Astrocyte (in vitro differentiated cells and primary cell): ENCODE measurements at regions not wholly inside any gene's neighbourhood (a gene's known extent, or its start where the extent isn't known, plus 50 kb on each side); places are given as distances from the start of the nearest gene placed in this dataset.

Experiments
- DNase-seq: peaks from one replicate; pipeline ENCODE4 v3.0.0-alpha.2; 2010; ENCODE audit warnings: low read depth
- FAIRE-seq: peaks from 2 replicates; lab custom pipeline; 2011; peaks lifted over from hg19 to GRCh38; lab: Jason Lieb, UNC
- H2AFZ ChIP-seq: 2 replicates; pipeline ENCODE4 v1.6.0; 2012; ENCODE audit warnings: low read depth, low read length, inconsistent platforms
- H3K27ac ChIP-seq: 2 replicates; pipeline ENCODE4 v1.5.1; 2011; ENCODE audit warnings: low read depth, low read length, inconsistent platforms
- H3K27me3 ChIP-seq: 2 replicates; pipeline ENCODE4 v1.6.0; 2011; ENCODE audit warnings: low read length, inconsistent platforms; ENCODE audit not compliant: insufficient read depth
- H3K36me3 ChIP-seq: 2 replicates; pipeline ENCODE4 v1.5.1; 2011; ENCODE audit warnings: low read length, inconsistent platforms; ENCODE audit not compliant: insufficient read depth
- H3K4me1 ChIP-seq: 2 replicates; pipeline ENCODE4 v1.5.1; 2011; ENCODE audit warnings: low read length, inconsistent platforms; ENCODE audit not compliant: insufficient read depth
- H3K4me2 ChIP-seq: 2 replicates; pipeline ENCODE4 v1.6.0; 2012; ENCODE audit warnings: low read length, inconsistent platforms
- H3K4me3 ChIP-seq: 2 replicates; pipeline ENCODE4 v1.5.1; 2011; ENCODE audit warnings: low read depth, mild to moderate bottlenecking, low read length, inconsistent platforms; ENCODE audit not compliant: insufficient read depth
- H3K79me2 ChIP-seq: 2 replicates; pipeline ENCODE4 v1.6.0; 2012; ENCODE audit warnings: mild to moderate bottlenecking, low read length, inconsistent platforms; ENCODE audit not compliant: insufficient read depth
- H3K9ac ChIP-seq: 2 replicates; pipeline ENCODE4 v1.6.0; 2012; ENCODE audit warnings: mild to moderate bottlenecking, low read length, inconsistent platforms
- H3K9me3 ChIP-seq: 2 replicates; pipeline ENCODE4 v1.5.1; 2012; ENCODE audit warnings: low read depth, mild to moderate bottlenecking, low read length, inconsistent platforms; ENCODE audit not compliant: insufficient read depth
- H4K20me1 ChIP-seq: 2 replicates; pipeline ENCODE4 v1.6.0; 2012; ENCODE audit warnings: low read length, inconsistent platforms; ENCODE audit not compliant: insufficient read depth
- H3K27ac Mint-ChIP-seq: one replicate; pipeline ENCODE4 v1.8.0; 2021; ENCODE audit warnings: mild to moderate bottlenecking, mixed read lengths; ENCODE audit not compliant: unreplicated experiment
- H3K27me3 Mint-ChIP-seq: one replicate; pipeline ENCODE4 v1.8.0; 2021; ENCODE audit warnings: low read depth, mixed read lengths; ENCODE audit not compliant: unreplicated experiment
- H3K36me3 Mint-ChIP-seq: one replicate; pipeline ENCODE4 v1.8.0; 2021; ENCODE audit warnings: low read depth, mixed read lengths; ENCODE audit not compliant: unreplicated experiment
- H3K4me1 Mint-ChIP-seq: one replicate; pipeline ENCODE4 v1.8.0; 2021; ENCODE audit warnings: low read depth, mixed read lengths; ENCODE audit not compliant: unreplicated experiment
- H3K4me3 Mint-ChIP-seq: one replicate; pipeline ENCODE4 v1.8.0; 2021; ENCODE audit warnings: mild to moderate bottlenecking, moderate library complexity, mixed read lengths; ENCODE audit not compliant: unreplicated experiment
- H3K9me3 Mint-ChIP-seq: one replicate; pipeline ENCODE4 v1.8.0; 2021; ENCODE audit warnings: mild to moderate bottlenecking, mixed read lengths; ENCODE audit not compliant: unreplicated experiment
- EZH2 ChIP-seq: IDR thresholded peaks from 2 replicates; pipeline ENCODE4 v1.6.1; 2012; ENCODE audit warnings: mild to moderate bottlenecking, low read length, inconsistent platforms; ENCODE audit not compliant: insufficient read depth
- TF ChIP-seq, protein P1 (sequence below): IDR thresholded peaks from 2 replicates; pipeline ENCODE4 v1.5.1; 2011; ENCODE audit warnings: low read depth, mild to moderate bottlenecking, inconsistent platforms, low read length, moderate library complexity; ENCODE audit not compliant: insufficient read depth

DNA sequence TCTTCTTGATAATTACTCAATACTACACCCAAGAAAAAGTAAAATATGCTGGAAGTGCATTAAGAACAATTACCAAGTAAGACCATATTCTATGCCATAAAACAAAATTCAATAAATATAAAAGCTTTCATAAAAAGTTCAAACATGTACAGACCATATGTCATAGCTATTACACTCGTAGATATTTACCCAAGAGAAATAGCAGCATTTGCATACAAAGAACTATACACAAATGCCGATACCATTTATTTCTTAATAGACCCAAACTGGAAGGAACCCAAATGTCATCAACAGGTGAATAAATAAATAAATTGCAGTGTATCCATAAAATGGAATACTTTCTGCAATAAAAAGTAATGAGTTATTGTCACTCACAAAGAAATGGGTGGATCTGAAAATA, 78.3 kb upstream of the SLC16A7 start:
- H3K27me3 Mint-ChIP-seq: no peaks in the 10 kb centered on the region
- H2AFZ ChIP-seq: no peak overlapping the region
- no peak for TF ChIP-seq EZH2
- TF ChIP-seq, protein P1, sequence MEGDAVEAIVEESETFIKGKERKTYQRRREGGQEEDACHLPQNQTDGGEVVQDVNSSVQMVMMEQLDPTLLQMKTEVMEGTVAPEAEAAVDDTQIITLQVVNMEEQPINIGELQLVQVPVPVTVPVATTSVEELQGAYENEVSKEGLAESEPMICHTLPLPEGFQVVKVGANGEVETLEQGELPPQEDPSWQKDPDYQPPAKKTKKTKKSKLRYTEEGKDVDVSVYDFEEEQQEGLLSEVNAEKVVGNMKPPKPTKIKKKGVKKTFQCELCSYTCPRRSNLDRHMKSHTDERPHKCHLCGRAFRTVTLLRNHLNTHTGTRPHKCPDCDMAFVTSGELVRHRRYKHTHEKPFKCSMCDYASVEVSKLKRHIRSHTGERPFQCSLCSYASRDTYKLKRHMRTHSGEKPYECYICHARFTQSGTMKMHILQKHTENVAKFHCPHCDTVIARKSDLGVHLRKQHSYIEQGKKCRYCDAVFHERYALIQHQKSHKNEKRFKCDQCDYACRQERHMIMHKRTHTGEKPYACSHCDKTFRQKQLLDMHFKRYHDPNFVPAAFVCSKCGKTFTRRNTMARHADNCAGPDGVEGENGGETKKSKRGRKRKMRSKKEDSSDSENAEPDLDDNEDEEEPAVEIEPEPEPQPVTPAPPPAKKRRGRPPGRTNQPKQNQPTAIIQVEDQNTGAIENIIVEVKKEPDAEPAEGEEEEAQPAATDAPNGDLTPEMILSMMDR: no peak
- H3K9me3 Mint-ChIP-seq: no peaks in the 10 kb centered on the region
- H4K20me1 ChIP-seq: no peaks in the 10 kb centered on the region
- H3K79me2 ChIP-seq: no peaks in the 10 kb centered on the region
- no peak for FAIRE-seq
- H3K9ac ChIP-seq: no peak overlapping the region
- H3K4me3 ChIP-seq: no peak overlapping the region
- no peaks in the 10 kb centered on the region for H3K27me3 ChIP-seq
- no peak overlapping the region for H3K4me2 ChIP-seq
- H3K36me3 ChIP-seq: no peaks in the 10 kb centered on the region
- H3K36me3 Mint-ChIP-seq: no peaks in the 10 kb centered on the region
- H3K4me1 ChIP-seq: no peaks in the 10 kb centered on the region
- no peak overlapping the region for H3K27ac Mint-ChIP-seq
- H3K4me1 Mint-ChIP-seq: no peaks in the 10 kb centered on the region
- no peak overlapping the region for H3K27ac ChIP-seq
- H3K9me3 ChIP-seq: no peaks in the 10 kb centered on the region
- no peak for DNase-seq
- no peak overlapping the region for H3K4me3 Mint-ChIP-seq

DNA sequence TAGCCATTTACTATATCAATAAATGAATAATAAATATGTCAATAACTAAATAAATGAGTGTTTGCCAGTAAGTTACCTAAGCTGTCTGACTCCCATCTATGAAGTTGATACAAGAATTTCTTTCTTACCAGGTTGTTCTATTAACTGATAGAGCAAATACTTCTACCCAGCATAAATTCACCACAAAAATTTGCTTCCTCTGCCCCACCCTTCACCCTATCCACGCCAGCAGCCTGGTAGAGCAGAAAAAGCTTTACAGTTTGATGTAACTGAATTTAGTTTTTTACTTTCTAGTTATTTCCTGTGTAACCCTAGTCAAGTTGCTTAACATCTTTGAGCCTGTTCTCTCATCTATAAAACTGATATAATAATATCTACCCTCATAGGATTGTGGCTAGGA, 94.9 kb upstream of the SLC16A7 start:
- H3K27me3 Mint-ChIP-seq: no peaks in the 10 kb centered on the region
- Histone ChIP-seq H3K9ac (no peak overlapping the region), H3K4me3 (no peak overlapping the region), H3K79me2 (no peaks in the 10 kb centered on the region), H3K27ac (no peak overlapping the region), H4K20me1 (no peaks in the 10 kb centered on the region), H2AFZ (no peak overlapping the region), H3K36me3 (no peaks in the 10 kb centered on the region), H3K4me2 (no peak overlapping the region), H3K27me3 (no peaks in the 10 kb centered on the region), H3K9me3 (no peaks in the 10 kb centered on the region), H3K4me1 (no peaks in the 10 kb centered on the region)
- no peaks in the 10 kb centered on the region for H3K4me1 Mint-ChIP-seq
- H3K36me3 Mint-ChIP-seq: no peaks in the 10 kb centered on the region
- H3K9me3 Mint-ChIP-seq: peaks cover 2% of the 10 kb centered on the region
- no peak for DNase-seq
- FAIRE-seq: no peak
- no peak overlapping the region for H3K27ac Mint-ChIP-seq
- H3K4me3 Mint-ChIP-seq: no peak overlapping the region
- TF ChIP-seq, protein P1: no peak
- TF ChIP-seq EZH2: no peak

DNA sequence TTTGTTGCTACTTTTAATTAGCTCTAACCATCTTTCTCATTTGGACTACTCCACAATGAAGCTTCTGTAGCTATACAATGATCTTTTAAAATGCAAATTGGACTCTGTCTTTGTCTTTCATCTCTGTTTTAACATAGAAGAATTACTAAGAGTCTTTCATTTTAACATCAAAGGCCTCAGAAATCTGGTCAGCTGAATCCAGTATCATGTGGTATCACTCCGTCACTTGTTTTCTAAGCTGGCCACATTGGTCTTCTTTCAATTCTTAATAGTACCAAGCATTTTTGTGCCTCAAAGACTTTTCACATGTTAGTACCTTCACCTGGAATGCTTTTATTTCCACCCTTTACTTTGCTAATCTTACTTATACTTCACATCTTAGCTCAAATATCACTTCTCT, 95.5 kb upstream of the SLC16A7 start:
- FAIRE-seq: no peak
- no peak overlapping the region for H3K27ac Mint-ChIP-seq

More for the DNA sequence above, 95.5 kb upstream of the SLC16A7 start:
- no peak overlapping the region for H3K4me3 Mint-ChIP-seq
- Histone ChIP-seq H3K27me3 (no peaks in the 10 kb centered on the region), H3K4me1 (no peaks in the 10 kb centered on the region), H3K9me3 (no peaks in the 10 kb centered on the region), H3K36me3 (no peaks in the 10 kb centered on the region), H2AFZ (no peak overlapping the region), H3K27ac (no peak overlapping the region), H3K4me3 (no peak overlapping the region), H3K79me2 (no peaks in the 10 kb centered on the region), H3K4me2 (no peak overlapping the region), H3K9ac (no peak overlapping the region), H4K20me1 (no peaks in the 10 kb centered on the region)
- H3K36me3 Mint-ChIP-seq: no peaks in the 10 kb centered on the region
- DNase-seq: no peak
- TF ChIP-seq, protein P1: no peak
- no peak for TF ChIP-seq EZH2
- no peaks in the 10 kb centered on the region for H3K27me3 Mint-ChIP-seq
- H3K4me1 Mint-ChIP-seq: no peaks in the 10 kb centered on the region
- peaks cover 2% of the 10 kb centered on the region for H3K9me3 Mint-ChIP-seq
